A673 (cell line): ENCODE measurements at regions not wholly inside any gene's neighbourhood (a gene's known extent, or its start where the extent isn't known, plus 50 kb on each side); places are given as distances from the start of the nearest gene placed in this dataset.

ENCODE experiments used
- BruUV-seq: library from RNA; stranded (reverse); fragments of 400-500 nt; replicated peaks from 2 replicates; lab custom pipeline; 2021; lab: Mats Ljungman, UMichigan
- CTCF ChIA-PET: fragments of 300-600 bp; sonication (Branson Sonifier 250); formaldehyde crosslinking; loops from one replicate; lab custom pipeline; 2022; ENCODE audit warnings: antibody characterized with exemption; lab: Charles Lee
- POLR2A ChIA-PET: fragments of 300-600 bp; sonication (Branson Sonifier 250); formaldehyde crosslinking; loops from one replicate; lab custom pipeline; 2022; ENCODE audit warnings: antibody characterized with exemption; ENCODE audit not compliant: low non-redundant PET; lab: Charles Lee
- DNase-seq: peaks from one replicate; pipeline ENCODE4 v3.0.0-alpha.2; 2015; ENCODE audit warnings: low spot score
- H3K27ac ChIP-seq: fragments of 200-600 bp; sonication (generic); 2 replicates; pipeline ENCODE4 v1.5.1; 2016; ENCODE audit warnings: mixed run types, low read depth, mild to moderate bottlenecking, mixed read lengths, antibody characterized with exemption, low read length; ENCODE audit not compliant: poor library complexity, severe bottlenecking
- H3K27me3 ChIP-seq: fragments of 200-600 bp; sonication (generic); replicated peaks from 2 replicates; pipeline ENCODE4 v1.6.1; 2017; ENCODE audit warnings: mixed run types, low read depth, mild to moderate bottlenecking, mixed read lengths, antibody characterized with exemption, low read length; ENCODE audit not compliant: insufficient read depth, poor library complexity
- H3K36me3 ChIP-seq: fragments of 200-600 bp; sonication (generic); 2 replicates; pipeline ENCODE4 v1.6.1; 2016; ENCODE audit warnings: mixed run types, mild to moderate bottlenecking, mixed read lengths, antibody characterized with exemption, low read length; ENCODE audit not compliant: insufficient read depth, poor library complexity, severe bottlenecking
- H3K4me1 ChIP-seq: fragments of 200-600 bp; sonication (generic); 2 replicates; pipeline ENCODE4 v1.6.1; 2017; ENCODE audit warnings: mixed run types, mild to moderate bottlenecking, mixed read lengths, antibody characterized with exemption, low read length; ENCODE audit not compliant: insufficient read depth, poor library complexity, severe bottlenecking
- H3K4me3 ChIP-seq: fragments of 200-600 bp; sonication (generic); 2 replicates; pipeline ENCODE4 v1.5.1; 2016; ENCODE audit warnings: low read depth, mixed run types, mild to moderate bottlenecking, mixed read lengths, low read length; ENCODE audit not compliant: poor library complexity, severe bottlenecking
- H3K9me3 ChIP-seq: fragments of 200-600 bp; sonication (generic); 2 replicates; pipeline ENCODE4 v1.6.1; 2016; ENCODE audit warnings: mixed run types, low read depth, mild to moderate bottlenecking, mixed read lengths, antibody characterized with exemption, low read length; ENCODE audit not compliant: poor library complexity, severe bottlenecking
- EZH2 ChIP-seq: fragments of 200-600 bp; sonication (generic); IDR thresholded peaks from 2 replicates; pipeline ENCODE4 v1.6.1; 2017; ENCODE audit warnings: borderline replicate concordance, low read depth, mild to moderate bottlenecking, mixed read lengths, antibody characterized with exemption, low read length; ENCODE audit not compliant: poor library complexity, severe bottlenecking
- intact Hi-C: fragments of 100-400 bp; cut with micrococcal nuclease; formaldehyde crosslinking; loops from one replicate; pipeline ENCODE4 v1.10.0; 2022; ENCODE audit not compliant: unreplicated experiment
- TF ChIP-seq, protein P1 (sequence below): fragments of 300-800, 200-600 bp; sonication (generic); conservative IDR thresholded peaks from 2 replicates; pipeline ENCODE4 v1.5.1; 2017; ENCODE audit warnings: low read depth, mild to moderate bottlenecking, antibody characterized with exemption, low read length, moderate library complexity, mixed read lengths

DNA sequence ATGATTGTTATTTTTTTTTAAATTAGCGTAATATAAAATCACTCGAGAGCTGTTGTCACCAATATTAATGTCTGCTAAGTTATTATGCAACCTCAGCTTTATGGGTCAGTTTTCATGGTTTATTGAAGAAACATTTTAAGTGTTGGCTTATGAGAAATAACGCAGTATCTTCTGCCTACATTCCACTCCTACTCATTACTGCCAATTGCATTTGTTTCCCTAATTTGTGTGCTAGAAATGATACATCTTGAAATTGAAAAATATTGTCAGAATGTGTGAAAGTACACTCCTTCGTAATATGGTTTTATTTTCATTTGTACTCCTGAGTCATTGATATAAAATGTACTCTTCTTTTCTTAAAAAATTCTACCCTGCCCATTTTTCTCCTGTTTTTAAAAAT lies 333.3 kb upstream of the HSF2 start:
- no peaks in the 10 kb centered on the region for H3K36me3 ChIP-seq
- intact Hi-C loops = no loop called here
- H3K27ac ChIP-seq = no peak overlapping the region
- ChIA-PET CTCF (no interaction called here), POLR2A (interaction anchor here (0.7 kb wide), 1 partner anchor 48 kb away, joined by 3 read pairs; no protein-coding TSS in a partner anchor)
- H3K9me3 ChIP-seq = no peaks in the 10 kb centered on the region
- TF ChIP-seq, protein P1, sequence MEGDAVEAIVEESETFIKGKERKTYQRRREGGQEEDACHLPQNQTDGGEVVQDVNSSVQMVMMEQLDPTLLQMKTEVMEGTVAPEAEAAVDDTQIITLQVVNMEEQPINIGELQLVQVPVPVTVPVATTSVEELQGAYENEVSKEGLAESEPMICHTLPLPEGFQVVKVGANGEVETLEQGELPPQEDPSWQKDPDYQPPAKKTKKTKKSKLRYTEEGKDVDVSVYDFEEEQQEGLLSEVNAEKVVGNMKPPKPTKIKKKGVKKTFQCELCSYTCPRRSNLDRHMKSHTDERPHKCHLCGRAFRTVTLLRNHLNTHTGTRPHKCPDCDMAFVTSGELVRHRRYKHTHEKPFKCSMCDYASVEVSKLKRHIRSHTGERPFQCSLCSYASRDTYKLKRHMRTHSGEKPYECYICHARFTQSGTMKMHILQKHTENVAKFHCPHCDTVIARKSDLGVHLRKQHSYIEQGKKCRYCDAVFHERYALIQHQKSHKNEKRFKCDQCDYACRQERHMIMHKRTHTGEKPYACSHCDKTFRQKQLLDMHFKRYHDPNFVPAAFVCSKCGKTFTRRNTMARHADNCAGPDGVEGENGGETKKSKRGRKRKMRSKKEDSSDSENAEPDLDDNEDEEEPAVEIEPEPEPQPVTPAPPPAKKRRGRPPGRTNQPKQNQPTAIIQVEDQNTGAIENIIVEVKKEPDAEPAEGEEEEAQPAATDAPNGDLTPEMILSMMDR = no peak
- TF ChIP-seq EZH2 = no peak
- H3K4me3 ChIP-seq = no peak overlapping the region
- no peaks in the 10 kb centered on the region for H3K4me1 ChIP-seq
- no peaks in the 10 kb centered on the region for H3K27me3 ChIP-seq
- BruUV-seq = no TSS peak
- DNase-seq = no peak

DNA sequence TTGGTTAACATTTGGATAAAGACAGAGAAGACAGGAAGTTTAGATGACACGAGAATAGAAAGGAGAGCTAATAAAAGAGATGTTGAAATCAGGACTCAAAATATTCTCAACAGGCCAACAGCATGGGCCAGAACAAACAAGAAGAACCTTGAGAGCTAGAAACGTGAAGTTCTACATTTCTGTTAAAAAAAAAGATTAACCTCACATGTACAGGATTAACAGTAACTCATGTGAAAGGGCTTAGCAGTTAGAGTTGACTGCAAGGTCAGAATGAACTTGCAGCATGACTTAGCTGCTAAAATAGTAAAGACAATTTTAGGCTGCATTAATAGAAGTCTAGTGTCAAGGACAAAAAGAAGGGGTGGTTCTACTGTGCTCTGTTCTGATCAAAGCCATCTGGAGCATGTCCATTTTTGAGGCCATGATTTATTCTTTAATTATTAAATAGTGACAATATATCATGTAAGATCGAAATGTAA lies 331.1 kb upstream of the HSF2 start:
- intact Hi-C loops = no loop called here
- Histone ChIP-seq H3K9me3 (no peaks in the 10 kb centered on the region), H3K4me1 (no peaks in the 10 kb centered on the region), H3K36me3 (no peaks in the 10 kb centered on the region), H3K27ac (no peak overlapping the region), H3K27me3 (no peaks in the 10 kb centered on the region), H3K4me3 (no peak overlapping the region)
- DNase-seq = no peak
- no TSS peak for BruUV-seq
- ChIA-PET POLR2A (no interaction called here), CTCF (no interaction called here)
- TF ChIP-seq, protein P1 = no peak
- no peak for TF ChIP-seq EZH2

DNA sequence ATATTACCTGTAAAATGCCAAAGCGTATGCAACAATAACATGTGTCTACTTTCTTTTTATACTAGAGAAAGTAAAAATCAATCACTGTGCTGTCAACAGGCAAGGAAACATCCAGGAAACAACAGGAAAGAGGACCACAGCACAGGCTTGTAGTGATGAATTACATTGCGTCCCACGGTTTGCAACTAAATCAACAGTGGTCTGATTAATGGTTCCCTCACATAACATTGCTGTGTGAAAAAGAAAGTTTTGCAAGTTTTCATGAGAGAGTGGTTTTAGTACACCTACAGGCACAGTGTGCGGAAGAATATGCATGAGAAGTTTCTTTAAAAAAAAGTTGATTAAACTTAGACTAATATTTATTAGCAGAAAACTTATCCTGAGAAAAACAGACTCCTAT lies 329.5 kb upstream of the HSF2 start:
- no peaks in the 10 kb centered on the region for H3K27me3 ChIP-seq
- ChIA-PET POLR2A (no interaction called here), CTCF (no interaction called here)
- H3K36me3 ChIP-seq = no peaks in the 10 kb centered on the region
- no peak overlapping the region for H3K27ac ChIP-seq
- BruUV-seq = no TSS peak
- no peaks in the 10 kb centered on the region for H3K9me3 ChIP-seq
- H3K4me3 ChIP-seq = no peak overlapping the region
- TF ChIP-seq, protein P1 = no peak
- no peak for TF ChIP-seq EZH2
- H3K4me1 ChIP-seq = no peaks in the 10 kb centered on the region
- intact Hi-C loops = no loop called here
- DNase-seq = no peak
